Fibroblast of peridontal ligament (primary cell): ENCODE measurements at regions not wholly inside any gene's neighbourhood (a gene's known extent, or its start where the extent isn't known, plus 50 kb on each side); places are given as distances from the start of the nearest gene placed in this dataset.
"Not testable (repeated sequence)": the region's sequence is repeated elsewhere in the genome, so short reads cannot be mapped to it uniquely, and the experiment has no call there.

Source experiments
- DNase-seq: peaks from one replicate; pipeline ENCODE4 v3.0.0-alpha.2; 2010; ENCODE audit errors: extremely low read depth

- DNase-seq, result no peak
These were observed 623.4 kb upstream of the NRG3 start for GRCh38 chr10:81251457-81252115.

GRCh38 chr10:81264991-81265390 lies 610.0 kb upstream of the NRG3 start:
- DNase-seq, result not testable (repeated sequence)

- DNase-seq, result no peak
These were observed 604.9 kb upstream of the NRG3 start for GRCh38 chr10:81270051-81270450.

GRCh38 chr10:81280497-81281479 lies 594.2 kb upstream of the NRG3 start:
- no peak for DNase-seq

- no peak for DNase-seq
These were observed 586.5 kb upstream of the NRG3 start for GRCh38 chr10:81288544-81288943.

GRCh38 chr10:81297292-81297691 lies 577.7 kb upstream of the NRG3 start:
- no peak for DNase-seq

GRCh38 chr10:81303656-81304055 lies 571.3 kb upstream of the NRG3 start:
- DNase-seq, result no peak

- DNase-seq, result no peak
These were observed 567.8 kb upstream of the NRG3 start for GRCh38 chr10:81306971-81307782.

- no peak for DNase-seq
These were observed 565.9 kb upstream of the NRG3 start for GRCh38 chr10:81309041-81309552.

- DNase-seq, result no peak
These were observed 560.5 kb upstream of the NRG3 start for GRCh38 chr10:81314471-81314870.

GRCh38 chr10:81315026-81315425 lies 560.0 kb upstream of the NRG3 start:
- DNase-seq, result no peak

- no peak for DNase-seq
These were observed 527.0 kb upstream of the NRG3 start for GRCh38 chr10:81348003-81348402.

GRCh38 chr10:81367132-81367531 lies 507.9 kb upstream of the NRG3 start:
- no peak for DNase-seq

- DNase-seq, result no peak
These were observed 488.2 kb upstream of the NRG3 start for GRCh38 chr10:81386817-81387216.

- DNase-seq, result no peak
These were observed 471.5 kb upstream of the NRG3 start for GRCh38 chr10:81403451-81403850.

GRCh38 chr10:81405399-81405798 lies 469.6 kb upstream of the NRG3 start:
- DNase-seq, result no peak

- DNase-seq, result no peak
These were observed 461.0 kb upstream of the NRG3 start for GRCh38 chr10:81414038-81414437.

GRCh38 chr10:81426722-81427121 lies 448.3 kb upstream of the NRG3 start:
- DNase-seq, result no peak

GRCh38 chr10:81428456-81429134 lies 446.4 kb upstream of the NRG3 start:
- DNase-seq, result no peak

GRCh38 chr10:81439445-81439844 lies 435.5 kb upstream of the NRG3 start:
- DNase-seq, result no peak

GRCh38 chr10:81441624-81442023 lies 433.4 kb upstream of the NRG3 start:
- not testable (repeated sequence) for DNase-seq
